DND-41 (cell line): ENCODE measurements at regions not wholly inside any gene's neighbourhood (a gene's known extent, or its start where the extent isn't known, plus 50 kb on each side); places are given as distances from the start of the nearest gene placed in this dataset.

Experiments
- EZH2 ChIP-seq: IDR thresholded peaks from 3 replicates; pipeline ENCODE4 v1.6.1; 2012; ENCODE audit warnings: borderline replicate concordance, low read depth, mild to moderate bottlenecking, moderate library complexity, low read length, inconsistent platforms; ENCODE audit not compliant: severe bottlenecking
- TF ChIP-seq, protein P1 (sequence below): IDR thresholded peaks from 2 replicates; pipeline ENCODE4 v1.5.1; 2012; ENCODE audit warnings: borderline replicate concordance, low read length, moderate library complexity, mild to moderate bottlenecking; ENCODE audit not compliant: poor library complexity, severe bottlenecking; ENCODE audit errors: extremely low read depth

- TF ChIP-seq, protein P1, sequence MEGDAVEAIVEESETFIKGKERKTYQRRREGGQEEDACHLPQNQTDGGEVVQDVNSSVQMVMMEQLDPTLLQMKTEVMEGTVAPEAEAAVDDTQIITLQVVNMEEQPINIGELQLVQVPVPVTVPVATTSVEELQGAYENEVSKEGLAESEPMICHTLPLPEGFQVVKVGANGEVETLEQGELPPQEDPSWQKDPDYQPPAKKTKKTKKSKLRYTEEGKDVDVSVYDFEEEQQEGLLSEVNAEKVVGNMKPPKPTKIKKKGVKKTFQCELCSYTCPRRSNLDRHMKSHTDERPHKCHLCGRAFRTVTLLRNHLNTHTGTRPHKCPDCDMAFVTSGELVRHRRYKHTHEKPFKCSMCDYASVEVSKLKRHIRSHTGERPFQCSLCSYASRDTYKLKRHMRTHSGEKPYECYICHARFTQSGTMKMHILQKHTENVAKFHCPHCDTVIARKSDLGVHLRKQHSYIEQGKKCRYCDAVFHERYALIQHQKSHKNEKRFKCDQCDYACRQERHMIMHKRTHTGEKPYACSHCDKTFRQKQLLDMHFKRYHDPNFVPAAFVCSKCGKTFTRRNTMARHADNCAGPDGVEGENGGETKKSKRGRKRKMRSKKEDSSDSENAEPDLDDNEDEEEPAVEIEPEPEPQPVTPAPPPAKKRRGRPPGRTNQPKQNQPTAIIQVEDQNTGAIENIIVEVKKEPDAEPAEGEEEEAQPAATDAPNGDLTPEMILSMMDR, result no peak
- no peak for TF ChIP-seq EZH2
These were observed 765.1 kb upstream of the SLC8A1 start for GRCh38 chr2:41216978-41217377.
